Adrenal gland (tissue), 9 donors: ENCODE measurements at regions not wholly inside any gene's neighbourhood (a gene's known extent, or its start where the extent isn't known, plus 50 kb on each side); places are given as distances from the start of the nearest gene placed in this dataset.

Source experiments
- DNase-seq, 7 donors: peaks; one replicate each; pipeline ENCODE4 v3.0.0-alpha.2; 2019 to 2020
- H3K27ac ChIP-seq, 5 donors: fragments of 200-600 bp; sonication (generic) in 4 of 5; 1 replicate in 3 of 5; 2 replicates in 2 of 5; pipeline versions ENCODE4 v1.5.1 to v1.8.0; 2016 to 2020; ENCODE audit warnings: mild to moderate bottlenecking in 1 of 5
- H3K27me3 ChIP-seq: fragments of 200-600 bp; 2 replicates; pipeline ENCODE4 v1.8.0; 2021
- H3K36me3 ChIP-seq, 2 donors: fragments of 200-600 bp; replicated peaks in 1 of 2; 1 replicate in 1 of 2; 2 replicates in 1 of 2; pipeline versions ENCODE4 v1.5.1 to v1.8.0; 2018 to 2022
- H3K4me1 ChIP-seq, 2 donors: fragments of 200-600 bp; replicated peaks in 1 of 2; 1 replicate in 1 of 2; 2 replicates in 1 of 2; pipeline versions ENCODE4 v1.5.1 to v1.8.0; 2018 to 2021
- H3K4me3 ChIP-seq, 4 donors: fragments of 200-600 bp; sonication (generic) in 3 of 4; one replicate each; pipeline ENCODE4 v1.5.1; 2016 to 2018
- H3K9me3 ChIP-seq, 3 donors: fragments of 200-600 bp; sonication (generic) in 1 of 3; replicated peaks in 1 of 3; 1 replicate in 2 of 3; 2 replicates in 1 of 3; pipeline versions ENCODE4 v1.5.1 to v1.8.0; 2016 to 2021
- CTCF ChIP-seq, 6 experiments: fragments of 450-650 bp in 4 of 6; fragments of 200-600 bp in 2 of 6; sonication (generic) in 1 of 6; IDR thresholded peaks; 1 replicate in 5 of 6; 2 replicates in 1 of 6; pipeline versions ENCODE4 v1.5.1 to v1.8.0; 2016 to 2021; ENCODE audit warnings: antibody characterized with exemption in 6 of 6, mild to moderate bottlenecking in 2 of 6, moderate library complexity in 1 of 6
- POLR2A ChIP-seq, 2 donors: fragments of 450-650 bp; IDR thresholded peaks; one replicate each; pipeline ENCODE4 v1.6.1; 2017; ENCODE audit warnings: antibody characterized with exemption in 2 of 2, mild to moderate bottlenecking in 2 of 2, moderate library complexity in 1 of 2
- WGBS, 4 donors: extraction: QIAGEN DNeasy Blood & Tissue Kit in 2 of 4; methylation state at CpG; one replicate each; pipeline versions ENCODE4 v1.1.5 to v1.1.7; 2013 to 2017; 5-methylcytosine and 5-hydroxymethylcytosine counted together
- intact Hi-C, 2 donors: fragments of 100-400 bp; cut with DNase I; formaldehyde crosslinking; loops; one replicate each; pipeline versions ENCODE4 v1.14.1 to v1.15.0; 2022 to 2023
- donor health status: healthy with polysubstance abuse.
- donor health status: Bipolar disorder and iron deficiency.
- donor health status: DM: yes; HTN: yes; CAD: no.
- donor health status: DM: no; HTN: no; CAD: no.
- donor health status: DM: no; HTN: no; CAD: no.

GRCh38 chr18:51848702-51849101 lies 491.3 kb upstream of the DCC start:
- TF ChIP-seq POLR2A (IDR thresholded peaks at IDR 0.05) (no peak), CTCF (IDR thresholded peaks at IDR 0.05) (no peak)
- Histone ChIP-seq H3K36me3 (no peaks in the 10 kb centered on the region), H3K9me3 (no peaks in the 10 kb centered on the region), H3K27ac (no peak overlapping the region), H3K27me3 (no peaks in the 10 kb centered on the region), H3K4me3 (no peak overlapping the region), H3K4me1 (no peaks in the 10 kb centered on the region)
- DNase-seq: no peak
- WGBS, 4 donors: 71 to 94% (median 81%) methylated on average over 2 of the region's 2 CpGs
- intact Hi-C loops: no loop called here

- no peaks in the 10 kb centered on the region for H3K36me3 ChIP-seq
- intact Hi-C loops: no loop called here
- no peak for TF ChIP-seq CTCF (IDR thresholded peaks at IDR 0.05)
- TF ChIP-seq POLR2A (IDR thresholded peaks at IDR 0.05): no peak
- no peak overlapping the region for H3K27ac ChIP-seq
- H3K4me3 ChIP-seq: no peak overlapping the region
- no peaks in the 10 kb centered on the region for H3K4me1 ChIP-seq
- H3K9me3 ChIP-seq: no peaks in the 10 kb centered on the region
- H3K27me3 ChIP-seq: no peaks in the 10 kb centered on the region
- DNase-seq: no peak
These were observed 487.3 kb upstream of the DCC start for GRCh38 chr18:51852681-51853080.

- H3K27ac ChIP-seq: no peak overlapping the region
- no peaks in the 10 kb centered on the region for H3K9me3 ChIP-seq
- H3K4me1 ChIP-seq: no peaks in the 10 kb centered on the region
- H3K4me3 ChIP-seq: no peak overlapping the region
- H3K36me3 ChIP-seq: no peaks in the 10 kb centered on the region
- DNase-seq: no peak
- WGBS, 4 donors: 22 to 45% (median 42%) methylated on average over 5 of the region's 5 CpGs
- intact Hi-C loops: no loop called here
- TF ChIP-seq POLR2A (IDR thresholded peaks at IDR 0.05) (no peak), CTCF (IDR thresholded peaks at IDR 0.05) (no peak)
- H3K27me3 ChIP-seq: no peaks in the 10 kb centered on the region
These were observed 482.0 kb upstream of the DCC start for GRCh38 chr18:51857989-51858388.

- TF ChIP-seq CTCF (IDR thresholded peaks at IDR 0.05) (no peak), POLR2A (IDR thresholded peaks at IDR 0.05) (no peak)
- Histone ChIP-seq H3K9me3 (no peaks in the 10 kb centered on the region), H3K4me3 (no peak overlapping the region), H3K36me3 (no peaks in the 10 kb centered on the region), H3K27me3 (no peaks in the 10 kb centered on the region), H3K4me1 (no peaks in the 10 kb centered on the region), H3K27ac (no peak overlapping the region)
- intact Hi-C loops: no loop called here
- DNase-seq: no peak
- WGBS, 4 donors: 54 to 68% (median 61%) methylated on average over 2 of the region's 2 CpGs
These were observed 479.0 kb upstream of the DCC start for GRCh38 chr18:51861046-51861445.
